ENCODE measurements at regions not wholly inside any gene's neighbourhood (a gene's known extent, or its start where the extent isn't known, plus 50 kb on each side); places are given as distances from the start of the nearest gene placed in this dataset.
A peak's percentile ranks its signal among the peaks of the same experiment; 100 is the strongest.

DNA sequence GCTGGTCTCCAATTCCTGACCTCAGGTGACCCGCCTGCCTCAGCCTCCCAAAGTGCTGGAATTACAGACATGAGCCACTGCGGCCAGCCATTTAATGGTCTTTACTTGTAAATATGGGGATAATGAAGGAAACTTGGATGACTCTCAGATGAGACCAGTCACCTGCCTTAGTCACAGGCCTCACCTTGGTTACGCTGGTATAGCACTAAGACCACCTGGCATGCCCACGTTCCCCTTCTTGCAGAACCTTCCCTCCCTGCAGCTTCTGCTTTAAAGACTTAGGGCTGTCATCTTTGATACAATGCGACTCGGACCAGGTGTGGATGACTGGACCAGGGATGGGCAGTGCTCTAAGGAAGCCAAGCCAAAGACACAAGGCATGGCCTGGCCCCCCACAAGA, 629.9 kb downstream of the CCDC171 start:
- H3K23ac ChIP-seq (ENCODE audit: low read length in 2 of 2) = no peak overlapping the region
- H3K4me3 ChIP-seq (ENCODE audit: insufficient read depth in 1 of 2, low read depth in 1 of 2, low read length in 2 of 2) = no peak overlapping the region
- no peak overlapping the region for H3K18ac ChIP-seq (ENCODE audit: low read depth in 1 of 2, low read length in 2 of 2)
- no peak overlapping the region for H2BK15ac ChIP-seq (ENCODE audit: low read depth, poor library complexity, severe bottlenecking)
- H3K9ac ChIP-seq (ENCODE audit: low read length) = no peak overlapping the region
- no peak overlapping the region for H3K4ac ChIP-seq (ENCODE audit: low read depth in 1 of 2, low read length in 2 of 2)
- no peak overlapping the region for H2BK120ac ChIP-seq (ENCODE audit: low read depth, low read length)
- no peaks in the 10 kb centered on the region for H3K36me3 ChIP-seq (ENCODE audit: control insufficient read depth in 1 of 2, insufficient read depth in 2 of 2, low read depth in 1 of 2, low read length in 2 of 2)
- no peak overlapping the region for H4K91ac ChIP-seq (ENCODE audit: low read length)
- H3K9me3 ChIP-seq (ENCODE audit: control insufficient read depth, low read length) = no peaks in the 10 kb centered on the region
- no peak overlapping the region for H3K4me2 ChIP-seq (ENCODE audit: low read length, poor library complexity, severe bottlenecking)
- H3K4me1 ChIP-seq (ENCODE audit: control insufficient read depth, insufficient read depth, low read depth, low read length) = peaks cover 3% of the 10 kb centered on the region
- no peak overlapping the region for H3K27ac ChIP-seq (ENCODE audit: low read length, poor library complexity, severe bottlenecking)
- H3K27me3 ChIP-seq (ENCODE audit: control insufficient read depth in 1 of 2, insufficient read depth in 1 of 2, low read length in 2 of 2) = no peaks in the 10 kb centered on the region
- no peak overlapping the region for H3K14ac ChIP-seq (ENCODE audit: low read length in 2 of 2)
- no peaks in the 10 kb centered on the region for H3K79me1 ChIP-seq (replicated peaks; ENCODE audit: low read length, poor library complexity, severe bottlenecking)
- 97% methylated on average over 6 of the region's 6 CpGs for WGBS
- no peak overlapping the region for H2BK5ac ChIP-seq (ENCODE audit: low read depth, low read length, poor library complexity, severe bottlenecking)
- H2AFZ ChIP-seq (ENCODE audit: low read depth, low read length) = no peak overlapping the region
- DNase-seq = no peak
- peak overlapping the region; percentile 49 for H2AK5ac ChIP-seq (ENCODE audit: low read length, severe bottlenecking)
- H2BK12ac ChIP-seq (ENCODE audit: low read length in 2 of 2) = no peak overlapping the region
- no peak overlapping the region for H4K8ac ChIP-seq (ENCODE audit: low read length)

DNA sequence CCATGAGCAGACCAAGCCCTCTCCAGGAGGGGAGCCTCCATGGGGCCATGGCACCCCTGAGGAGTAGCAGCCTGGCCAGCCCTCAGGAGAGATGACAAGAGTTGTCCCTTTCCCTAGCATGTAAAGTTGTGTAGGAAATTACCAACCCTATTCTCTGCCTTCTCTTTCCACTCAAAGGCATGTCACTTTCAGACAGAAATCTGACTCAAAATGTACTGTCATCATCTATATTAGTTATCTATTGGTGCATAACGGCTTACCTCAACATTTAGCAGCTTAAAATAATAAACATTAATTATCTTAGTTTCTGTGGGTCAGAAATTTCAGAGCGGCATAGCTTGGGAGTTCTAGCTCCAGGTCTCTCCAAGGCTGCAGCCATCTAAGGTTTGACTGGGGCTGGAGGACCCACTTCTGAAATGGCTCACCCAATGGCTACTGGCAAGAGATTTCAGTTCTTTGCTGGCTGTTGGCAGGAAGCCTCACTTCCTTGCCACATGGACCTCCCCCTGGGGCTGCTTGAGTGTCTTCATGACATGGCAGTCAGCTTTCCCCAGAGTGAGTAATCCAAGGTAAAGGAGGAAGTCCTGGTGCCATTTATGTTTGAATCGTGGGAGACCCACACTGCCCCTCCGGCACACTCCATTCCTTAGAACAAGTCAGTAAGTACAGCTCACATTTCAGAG, 632.3 kb downstream of the CCDC171 start:
- Histone ChIP-seq H2BK15ac (ENCODE audit: low read depth, poor library complexity, severe bottlenecking) (peak overlapping the region; percentile 34), H3K4me1 (ENCODE audit: control insufficient read depth, insufficient read depth, low read depth, low read length) (no peaks in the 10 kb centered on the region)

DNA sequence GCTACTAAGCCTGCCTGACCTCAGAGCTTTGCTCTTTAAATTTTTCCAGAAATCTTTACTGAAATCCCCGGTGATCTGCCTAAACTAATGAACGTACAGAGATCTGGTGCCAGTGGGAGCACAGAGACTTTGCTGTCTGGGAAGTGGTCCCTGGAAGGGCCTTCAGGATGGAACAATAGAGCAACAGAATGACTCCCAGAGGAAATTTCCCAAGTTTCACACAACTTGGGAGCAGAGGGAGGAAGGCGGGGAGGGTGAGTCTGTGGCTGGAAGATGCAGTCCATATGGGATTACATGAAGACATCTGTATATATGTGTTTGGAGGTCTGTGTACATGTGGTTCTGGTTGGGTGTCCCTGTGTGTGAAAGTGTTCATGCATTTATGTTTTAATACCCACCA, 638.3 kb downstream of the CCDC171 start:
- no peaks in the 10 kb centered on the region for H3K36me3 ChIP-seq (ENCODE audit: control insufficient read depth in 1 of 2, insufficient read depth in 2 of 2, low read depth in 1 of 2, low read length in 2 of 2)
- H3K9ac ChIP-seq (ENCODE audit: low read length) = peak overlapping the region; percentile 58
- peak overlapping the region; percentile 47 to 74 for H3K4ac ChIP-seq (ENCODE audit: low read depth in 1 of 2, low read length in 2 of 2)
- WGBS = 55% methylated on average over 3 of the region's 3 CpGs
- H3K23ac ChIP-seq (ENCODE audit: low read length in 2 of 2) = no peak overlapping the region
- H2BK5ac ChIP-seq (ENCODE audit: low read depth, low read length, poor library complexity, severe bottlenecking) = no peak overlapping the region
- no peak overlapping the region for H3K4me2 ChIP-seq (ENCODE audit: low read length, poor library complexity, severe bottlenecking)
- no peak overlapping the region for H3K14ac ChIP-seq (ENCODE audit: low read length in 2 of 2)
- H2AK5ac ChIP-seq (ENCODE audit: low read length, severe bottlenecking) = peak overlapping the region; percentile 79
- H2AFZ ChIP-seq (ENCODE audit: low read depth, low read length) = no peak overlapping the region
- H3K27ac ChIP-seq (ENCODE audit: low read length, poor library complexity, severe bottlenecking) = peak overlapping the region; percentile 90
- no peak overlapping the region for H3K4me3 ChIP-seq (ENCODE audit: insufficient read depth in 1 of 2, low read depth in 1 of 2, low read length in 2 of 2)
- DNase-seq = peak; percentile 83
- no peak overlapping the region for H2BK120ac ChIP-seq (ENCODE audit: low read depth, low read length)
- H3K79me1 ChIP-seq (replicated peaks; ENCODE audit: low read length, poor library complexity, severe bottlenecking) = no peaks in the 10 kb centered on the region
- H3K18ac ChIP-seq (ENCODE audit: low read depth in 1 of 2, low read length in 2 of 2) = peak overlapping the region; percentile 69 to 77
- H3K27me3 ChIP-seq (ENCODE audit: control insufficient read depth in 1 of 2, insufficient read depth in 1 of 2, low read length in 2 of 2) = no peaks in the 10 kb centered on the region
- peaks cover 14% of the 10 kb centered on the region for H3K4me1 ChIP-seq (ENCODE audit: control insufficient read depth, insufficient read depth, low read depth, low read length)
- H3K9me3 ChIP-seq (ENCODE audit: control insufficient read depth, low read length) = peaks cover 11% of the 10 kb centered on the region
- H4K91ac ChIP-seq (ENCODE audit: low read length) = no peak overlapping the region
- H2BK12ac ChIP-seq (ENCODE audit: low read length in 2 of 2) = peak overlapping the region; percentile 65 to 69
- peak overlapping the region; percentile 74 for H2BK15ac ChIP-seq (ENCODE audit: low read depth, poor library complexity, severe bottlenecking)
- peak overlapping the region; percentile 35 for H4K8ac ChIP-seq (ENCODE audit: low read length)

More for the DNA sequence above, 632.3 kb downstream of the CCDC171 start:
- DNase-seq = no peak
- Histone ChIP-seq H3K79me1 (replicated peaks; ENCODE audit: low read length, poor library complexity, severe bottlenecking) (no peaks in the 10 kb centered on the region), H3K27me3 (ENCODE audit: control insufficient read depth in 1 of 2, insufficient read depth in 1 of 2, low read length in 2 of 2) (no peaks in the 10 kb centered on the region), H3K36me3 (ENCODE audit: control insufficient read depth in 1 of 2, insufficient read depth in 2 of 2, low read depth in 1 of 2, low read length in 2 of 2) (no peaks in the 10 kb centered on the region), H2BK5ac (ENCODE audit: low read depth, low read length, poor library complexity, severe bottlenecking) (no peak overlapping the region), H2AK5ac (ENCODE audit: low read length, severe bottlenecking) (no peak overlapping the region), H4K8ac (ENCODE audit: low read length) (peak overlapping the region; percentile 45), H3K4ac (ENCODE audit: low read depth in 1 of 2, low read length in 2 of 2) (no peak overlapping the region), H3K23ac (ENCODE audit: low read length in 2 of 2) (no peak overlapping the region), H2AFZ (ENCODE audit: low read depth, low read length) (no peak overlapping the region), H3K4me3 (ENCODE audit: insufficient read depth in 1 of 2, low read depth in 1 of 2, low read length in 2 of 2) (no peak overlapping the region), H3K18ac (ENCODE audit: low read depth in 1 of 2, low read length in 2 of 2) (no peak overlapping the region), H3K27ac (ENCODE audit: low read length, poor library complexity, severe bottlenecking) (no peak overlapping the region), H3K9ac (ENCODE audit: low read length) (no peak overlapping the region), H3K9me3 (ENCODE audit: control insufficient read depth, low read length) (peaks cover 11% of the 10 kb centered on the region), H3K14ac (ENCODE audit: low read length in 2 of 2) (peak overlapping the region in 1 of 2 experiments; percentile 41), H3K4me2 (ENCODE audit: low read length, poor library complexity, severe bottlenecking) (no peak overlapping the region), H4K91ac (ENCODE audit: low read length) (no peak overlapping the region), H2BK12ac (ENCODE audit: low read length in 2 of 2) (no peak overlapping the region), H2BK120ac (ENCODE audit: low read depth, low read length) (no peak overlapping the region)
- 93% methylated on average over 3 of the region's 4 CpGs for WGBS

DNA sequence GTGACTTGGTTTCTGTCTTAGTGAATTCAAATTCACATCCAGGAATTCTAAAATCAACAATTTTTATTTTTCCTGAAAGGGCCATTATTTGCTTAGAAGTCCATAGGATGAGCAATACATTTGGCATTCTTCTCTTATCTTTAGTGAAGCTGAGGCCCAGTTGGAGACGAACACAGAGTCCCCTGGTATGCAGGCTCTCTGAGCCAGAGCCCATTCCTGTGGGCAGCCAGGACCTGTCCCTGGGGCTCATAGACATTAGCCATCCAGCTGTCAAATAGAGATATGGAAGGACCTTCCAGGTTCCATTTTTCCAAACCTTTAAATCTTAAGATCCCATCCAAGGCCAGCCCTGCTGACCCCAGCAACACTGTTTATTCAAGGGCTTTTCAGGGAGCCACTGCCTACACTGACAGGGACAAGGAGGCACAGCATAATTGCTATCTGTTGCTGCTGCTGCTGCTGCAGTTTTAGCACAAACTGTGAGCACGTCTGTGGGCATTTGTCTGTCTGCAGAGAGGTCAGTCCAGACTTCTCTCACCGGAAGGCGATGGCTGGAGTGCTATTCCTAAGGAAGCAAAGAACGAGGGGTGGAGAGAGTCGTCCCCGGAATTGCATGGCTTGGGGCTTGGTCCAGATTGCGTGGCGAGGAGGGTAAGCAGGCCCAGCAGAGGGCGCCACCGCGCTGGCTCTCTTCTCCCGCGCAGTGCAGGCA, 639.0 kb downstream of the CCDC171 start:
- peak overlapping the region; percentile 64 to 73 for H2BK12ac ChIP-seq (ENCODE audit: low read length in 2 of 2)
- no peak overlapping the region for H3K4me3 ChIP-seq (ENCODE audit: insufficient read depth in 1 of 2, low read depth in 1 of 2, low read length in 2 of 2)
- no peak overlapping the region for H2BK15ac ChIP-seq (ENCODE audit: low read depth, poor library complexity, severe bottlenecking)
- H3K18ac ChIP-seq (ENCODE audit: low read depth in 1 of 2, low read length in 2 of 2) = peak overlapping the region; percentile 30 to 93
- H3K9me3 ChIP-seq (ENCODE audit: control insufficient read depth, low read length) = peaks cover 11% of the 10 kb centered on the region
- 0% methylated on average over 12 of the region's 14 CpGs for WGBS
- peak overlapping the region; percentile 90 for H4K8ac ChIP-seq (ENCODE audit: low read length)
- H2BK5ac ChIP-seq (ENCODE audit: low read depth, low read length, poor library complexity, severe bottlenecking) = peak overlapping the region; percentile 93
- peak overlapping the region in 1 of 2 experiments; percentile 71 for H3K4ac ChIP-seq (ENCODE audit: low read depth in 1 of 2, low read length in 2 of 2)
- no peak overlapping the region for H3K23ac ChIP-seq (ENCODE audit: low read length in 2 of 2)
- no peaks in the 10 kb centered on the region for H3K79me1 ChIP-seq (replicated peaks; ENCODE audit: low read length, poor library complexity, severe bottlenecking)
- H2BK120ac ChIP-seq (ENCODE audit: low read depth, low read length) = no peak overlapping the region
- H2AK5ac ChIP-seq (ENCODE audit: low read length, severe bottlenecking) = peak overlapping the region; percentile 11
- H3K9ac ChIP-seq (ENCODE audit: low read length) = peak overlapping the region; percentile 58
- H3K27ac ChIP-seq (ENCODE audit: low read length, poor library complexity, severe bottlenecking) = peak overlapping the region; percentile 90
- peaks cover 14% of the 10 kb centered on the region for H3K4me1 ChIP-seq (ENCODE audit: control insufficient read depth, insufficient read depth, low read depth, low read length)
- H2AFZ ChIP-seq (ENCODE audit: low read depth, low read length) = no peak overlapping the region
- H4K91ac ChIP-seq (ENCODE audit: low read length) = peak overlapping the region; percentile 46
- H3K36me3 ChIP-seq (ENCODE audit: control insufficient read depth in 1 of 2, insufficient read depth in 2 of 2, low read depth in 1 of 2, low read length in 2 of 2) = no peaks in the 10 kb centered on the region
- no peak overlapping the region for H3K4me2 ChIP-seq (ENCODE audit: low read length, poor library complexity, severe bottlenecking)
- peak; percentile 92 for DNase-seq
- no peaks in the 10 kb centered on the region for H3K27me3 ChIP-seq (ENCODE audit: control insufficient read depth in 1 of 2, insufficient read depth in 1 of 2, low read length in 2 of 2)
- H3K14ac ChIP-seq (ENCODE audit: low read length in 2 of 2) = no peak overlapping the region
